GM21390 (cell line): ENCODE measurements at regions not wholly inside any gene's neighbourhood (a gene's known extent, or its start where the extent isn't known, plus 50 kb on each side); places are given as distances from the start of the nearest gene placed in this dataset.
"Not testable (repeated sequence)": the region's sequence is repeated elsewhere in the genome, so short reads cannot be mapped to it uniquely, and the experiment has no call there.

Experiments used
- ATAC-seq: cut with Tn5 transposase; IDR thresholded peaks from one replicate; pipeline ENCODE4 v1.9.1; 2021; ENCODE audit not compliant: unreplicated experiment

DNA sequence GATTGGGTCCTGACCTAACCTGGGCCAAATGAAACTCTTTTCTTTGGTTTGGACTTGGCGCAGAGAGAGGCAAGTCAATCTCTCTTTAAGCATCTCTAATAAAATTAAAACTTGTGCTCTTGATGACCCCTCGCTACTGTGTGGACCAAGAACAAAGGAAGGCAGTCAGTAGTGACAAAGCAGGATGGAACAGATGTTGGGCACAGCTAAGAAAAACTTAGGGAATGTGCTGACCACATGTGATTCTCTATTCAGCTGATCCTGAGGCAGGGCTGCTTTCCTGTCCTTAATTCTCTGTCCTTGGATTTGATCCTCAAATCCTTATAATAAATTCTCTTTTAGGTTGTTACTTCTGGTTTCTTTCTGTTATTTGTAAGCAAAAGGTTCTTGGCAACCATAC, 259.9 kb downstream of the ZIC1 start:
- no peak for ATAC-seq

DNA sequence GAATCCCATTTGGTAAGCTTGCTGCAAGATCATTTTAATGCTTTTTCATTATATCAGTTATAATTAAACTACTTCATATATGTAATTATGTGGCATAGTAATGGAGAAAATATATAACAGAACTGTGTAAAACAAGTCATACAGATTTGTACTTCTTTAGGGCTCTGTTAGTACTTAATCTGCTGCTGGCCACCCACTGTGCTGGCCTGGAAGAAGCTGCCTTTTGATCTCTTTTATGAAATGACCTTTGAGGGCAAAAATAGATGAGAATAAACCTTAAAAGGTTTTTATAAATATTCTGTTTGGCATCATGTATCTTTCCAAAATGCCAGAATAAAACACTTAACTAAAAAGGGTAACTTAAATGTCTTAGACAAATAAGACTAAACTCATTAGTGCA, 262.9 kb downstream of the ZIC1 start:
- no peak for ATAC-seq

DNA sequence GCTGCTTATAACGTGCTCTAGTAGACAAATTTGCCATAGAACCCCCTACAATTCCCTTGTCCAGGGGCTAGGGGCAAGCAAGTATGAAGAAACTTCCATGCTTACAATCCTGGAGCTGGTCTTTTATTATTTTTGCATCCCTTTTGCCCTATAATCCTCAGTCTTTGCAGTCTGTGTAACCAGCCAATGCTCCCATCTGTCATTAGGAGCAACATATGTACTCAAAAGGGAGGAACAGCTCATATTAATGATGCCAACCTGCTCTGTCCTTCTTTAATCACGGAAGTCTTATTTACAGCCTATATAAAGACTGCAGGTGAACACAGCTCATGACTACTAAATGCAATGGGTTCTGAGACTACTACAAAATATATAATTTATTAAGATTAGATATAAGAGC, 263.3 kb downstream of the ZIC1 start:
- no peak for ATAC-seq

GRCh38 chr3:147675761-147676160, 266.6 kb downstream of the ZIC1 start:
- no peak for ATAC-seq

GRCh38 chr3:147680837-147681483, 271.8 kb downstream of the ZIC1 start:
- ATAC-seq, result no peak

- ATAC-seq, result no peak
These were observed 279.7 kb downstream of the ZIC1 start for GRCh38 chr3:147688868-147689267.

- ATAC-seq, result no peak
These were observed 290.1 kb downstream of the ZIC1 start for GRCh38 chr3:147699175-147699838.

GRCh38 chr3:147701195-147701594, 292.0 kb downstream of the ZIC1 start:
- no peak for ATAC-seq

DNA sequence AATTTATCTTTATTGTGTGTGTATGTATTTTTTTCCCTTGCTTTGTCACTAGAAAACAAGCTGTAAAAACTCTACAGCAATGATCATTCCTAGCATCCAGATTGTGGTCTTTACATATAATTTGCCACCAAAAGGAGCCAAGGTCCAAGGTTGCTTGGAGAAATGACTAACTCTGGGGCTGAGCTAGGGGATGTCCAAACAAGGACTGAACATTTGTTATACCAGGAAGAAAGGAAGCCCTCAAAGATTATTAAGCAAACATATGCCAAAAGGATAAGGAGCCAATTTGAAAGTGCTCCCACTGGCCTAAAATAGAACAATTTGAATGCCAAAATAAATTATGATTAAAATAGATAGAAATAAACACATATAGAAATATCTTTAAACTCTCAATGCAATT, 293.3 kb downstream of the ZIC1 start:
- ATAC-seq, result no peak

DNA sequence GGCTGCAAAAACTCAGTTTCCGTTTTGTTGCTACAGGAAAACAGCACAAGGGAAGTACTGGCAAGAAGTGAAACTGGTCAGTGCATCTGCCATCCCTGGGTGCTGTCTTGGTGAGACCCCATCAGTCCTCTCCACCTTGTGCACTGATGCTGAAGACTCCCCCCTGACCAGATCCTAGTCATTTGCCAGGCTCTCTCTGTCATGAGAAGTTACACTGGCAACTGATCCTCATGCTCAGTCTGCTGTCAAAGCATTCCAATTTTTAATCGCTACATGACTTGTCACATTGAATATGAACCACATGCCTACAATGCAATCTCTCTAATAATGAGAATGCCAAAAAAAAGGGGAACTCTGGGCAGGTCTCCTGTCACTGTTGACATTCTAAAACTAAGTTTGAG, 296.5 kb downstream of the ZIC1 start:
- ATAC-seq, result no peak

- not testable (repeated sequence) for ATAC-seq
These were observed 301.6 kb downstream of the ZIC1 start for GRCh38 chr3:147710753-147711152.

DNA sequence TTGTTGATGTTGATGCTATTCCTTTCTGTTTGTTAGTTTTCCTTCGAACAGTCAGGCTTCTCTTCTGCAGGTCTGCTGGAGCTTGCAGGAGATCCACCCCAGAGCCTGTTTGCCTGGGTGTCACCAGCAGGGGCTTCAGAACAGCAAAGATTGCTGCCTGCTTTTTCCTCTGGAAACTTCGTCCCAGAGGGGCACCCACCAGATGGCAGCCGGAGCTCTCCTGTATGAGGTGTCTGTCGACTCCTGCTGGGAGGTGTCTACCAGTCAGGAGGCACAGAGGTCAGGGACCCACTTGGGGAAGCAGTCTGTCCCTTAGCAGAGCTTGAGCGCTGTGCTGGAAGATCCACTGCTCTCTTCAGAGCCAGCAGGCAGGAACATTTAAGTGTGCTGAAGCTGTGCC, 303.2 kb downstream of the ZIC1 start:
- no peak for ATAC-seq

GRCh38 chr3:147712758-147713157, 303.6 kb downstream of the ZIC1 start:
- ATAC-seq, result not testable (repeated sequence)

- ATAC-seq, result no peak
These were observed 304.3 kb downstream of the ZIC1 start for GRCh38 chr3:147713234-147714133.

GRCh38 chr3:147729641-147730040, 320.5 kb downstream of the ZIC1 start:
- no peak for ATAC-seq

- ATAC-seq, result no peak
These were observed 321.1 kb downstream of the ZIC1 start for GRCh38 chr3:147730284-147730683.

GRCh38 chr3:147733217-147733616, 324.1 kb downstream of the ZIC1 start:
- ATAC-seq, result no peak

DNA sequence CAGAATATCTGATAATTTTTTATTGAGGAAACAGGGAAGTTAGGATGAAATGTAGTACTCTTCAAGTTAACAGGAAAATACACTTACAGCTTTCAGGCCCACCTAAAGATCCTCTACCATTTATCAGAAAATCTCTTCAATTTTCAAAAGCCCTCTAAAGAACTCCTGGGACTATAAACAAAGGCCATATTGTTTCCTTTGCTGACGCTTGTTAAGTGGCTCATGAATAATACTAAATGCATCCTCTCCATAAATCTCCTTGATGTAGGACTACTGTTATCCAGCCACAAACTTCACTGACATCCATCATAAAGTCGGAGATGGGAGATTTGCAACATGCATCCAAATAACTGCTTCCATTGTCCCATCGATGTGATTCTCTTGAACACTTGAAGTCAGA, 326.5 kb downstream of the ZIC1 start:
- no peak for ATAC-seq

DNA sequence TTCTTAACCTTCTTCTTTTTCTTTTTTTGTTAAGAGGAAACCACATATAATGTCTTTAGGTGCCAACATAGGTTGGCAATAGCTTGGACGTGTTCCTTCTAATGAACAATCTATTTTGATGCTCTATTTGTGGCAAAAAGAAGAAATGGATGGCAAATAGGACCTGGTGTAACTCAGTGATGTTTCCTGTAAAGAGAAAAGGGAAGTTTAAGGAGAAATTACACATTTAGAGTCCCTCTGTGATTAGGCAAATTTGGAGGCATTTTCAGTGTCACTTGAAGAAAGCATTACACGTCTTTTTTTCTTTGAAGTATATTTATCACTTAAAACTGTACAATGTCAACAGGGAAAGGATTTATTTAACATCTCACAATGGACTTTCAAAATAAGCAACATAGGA, 327.1 kb downstream of the ZIC1 start:
- ATAC-seq, result no peak

GRCh38 chr3:147737376-147737775, 328.2 kb downstream of the ZIC1 start:
- no peak for ATAC-seq

DNA sequence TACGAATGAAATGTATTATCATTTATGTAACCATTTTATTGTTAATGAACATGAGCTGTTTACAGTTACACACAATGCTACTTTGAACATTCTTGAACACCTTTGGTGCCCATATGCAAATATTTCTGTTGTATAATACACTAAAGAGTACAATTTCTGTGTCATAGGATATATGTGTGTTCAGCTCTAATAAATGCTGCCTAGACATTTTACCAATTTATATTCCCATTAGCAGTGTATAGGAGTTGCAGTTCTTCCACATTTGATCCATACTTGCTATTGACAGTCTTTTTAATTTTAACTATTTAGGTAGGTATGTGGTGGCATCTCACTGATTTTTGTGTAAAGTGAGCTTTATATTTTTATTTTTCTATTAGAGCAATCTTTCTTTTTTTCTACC, 331.8 kb downstream of the ZIC1 start:
- ATAC-seq, result no peak

- ATAC-seq, result no peak
These were observed 335.8 kb downstream of the ZIC1 start for GRCh38 chr3:147744967-147745366.
